AG04450 (cell line): ENCODE measurements at regions not wholly inside any gene's neighbourhood (a gene's known extent, or its start where the extent isn't known, plus 50 kb on each side); places are given as distances from the start of the nearest gene placed in this dataset.

ENCODE experiments used
- CTCF ChIA-PET: fragments of 300-600, 350-600 bp; formaldehyde crosslinking; extraction: SDS; loops from one replicate; lab custom pipeline; 2022; ENCODE audit warnings: antibody characterized with exemption, inconsistent platforms; lab: Charles Lee
- POLR2A ChIA-PET: fragments of 350-600 bp; formaldehyde crosslinking; extraction: SDS; loops from one replicate; lab custom pipeline; 2021; ENCODE audit warnings: antibody characterized with exemption, inconsistent platforms; lab: Yijun Ruan, JAX
- DNase-seq: peaks from one replicate; pipeline ENCODE4 v3.0.0-alpha.2; 2011; ENCODE audit warnings: low read depth, low spot score
- H3K27ac ChIP-seq: one replicate; pipeline ENCODE4 v1.5.1; 2012; ENCODE audit warnings: low read depth, low read length, control low read depth
- H3K27me3 ChIP-seq: one replicate; pipeline ENCODE4 v1.6.0; 2012; ENCODE audit warnings: low read length; ENCODE audit not compliant: control insufficient read depth, insufficient read depth
- H3K4me3 ChIP-seq: 2 replicates; pipeline ENCODE4 v1.5.1; 2011; ENCODE audit warnings: mild to moderate bottlenecking, low read depth, low read length, control low read depth
- H3K9me3 ChIP-seq: 2 replicates; pipeline ENCODE4 v1.5.1; 2012; ENCODE audit warnings: low read length; ENCODE audit not compliant: control insufficient read depth, insufficient read depth
- TF ChIP-seq, protein P1 (sequence below): IDR thresholded peaks from 2 replicates; pipeline ENCODE4 v1.5.1; 2011; ENCODE audit warnings: low read depth, low read length, control low read depth, inconsistent platforms

DNA sequence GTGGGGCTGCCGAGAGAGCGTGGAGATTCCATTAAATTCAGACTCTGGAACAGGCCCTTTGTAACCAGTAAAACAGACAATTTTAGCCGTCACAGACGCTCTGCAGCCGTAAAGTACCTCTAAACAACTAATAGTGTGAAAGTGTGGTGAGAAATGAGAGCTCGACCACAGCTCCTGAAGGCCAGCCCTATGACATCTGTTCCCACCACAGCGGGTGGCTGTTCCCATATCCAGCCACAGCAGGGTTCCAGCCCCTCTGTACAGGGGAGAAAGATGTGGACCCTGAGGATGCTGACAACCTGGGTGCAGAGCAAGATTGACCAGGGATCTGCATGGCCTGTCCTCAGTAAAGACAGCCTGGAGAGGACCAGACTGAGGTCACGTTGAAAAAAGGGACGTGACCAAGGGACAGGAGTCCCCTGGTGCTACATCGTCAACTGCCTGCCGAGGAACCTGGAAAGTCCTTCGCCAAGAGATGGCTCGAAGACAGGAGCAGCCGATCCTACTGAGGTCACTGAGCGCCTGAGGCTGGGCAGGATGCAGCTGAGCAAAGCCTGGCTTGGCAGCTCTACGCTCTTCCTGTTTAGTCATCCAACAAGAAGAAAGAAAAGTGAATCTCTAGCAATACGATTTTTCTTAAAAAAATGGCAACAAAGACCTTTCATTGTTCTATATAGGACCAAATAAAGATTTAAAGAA is 831.7 kb downstream of the RNF144A start:
- CTCF ChIA-PET = no interaction called here

DNA sequence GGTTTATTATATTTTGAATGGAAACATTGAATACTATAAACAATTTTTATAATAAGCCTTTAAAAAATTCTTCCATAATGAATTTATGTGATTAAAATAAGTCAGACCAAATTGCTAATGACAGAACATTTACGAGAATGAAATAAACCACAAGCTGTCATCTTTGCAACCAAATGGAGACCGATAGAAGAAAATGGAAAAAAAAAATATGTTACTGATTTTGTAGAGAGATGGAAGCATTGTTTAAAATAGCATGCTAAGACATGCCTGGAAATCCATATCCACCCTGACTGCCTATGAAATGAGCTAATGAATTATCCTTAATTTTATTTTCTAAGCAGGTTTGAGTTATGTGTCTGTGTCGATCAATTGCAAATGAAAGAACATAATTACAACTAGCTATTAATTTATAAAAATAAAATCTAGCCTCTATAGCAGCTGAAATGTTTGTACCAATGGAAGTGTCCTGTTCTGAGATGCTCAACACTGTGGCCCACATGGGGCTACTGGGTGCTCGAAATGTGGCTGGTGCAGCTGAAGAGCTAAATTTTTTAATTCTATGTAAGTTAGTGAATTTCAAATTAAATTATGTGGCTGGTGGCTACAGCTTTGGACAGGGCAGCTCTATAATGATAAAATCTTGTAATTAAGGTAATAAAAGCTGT is 832.8 kb downstream of the RNF144A start:
- Histone ChIP-seq H3K9me3 (no peaks in the 10 kb centered on the region), H3K4me3 (no peak overlapping the region), H3K27me3 (no peaks in the 10 kb centered on the region), H3K27ac (no peak overlapping the region)
- TF ChIP-seq, protein P1, sequence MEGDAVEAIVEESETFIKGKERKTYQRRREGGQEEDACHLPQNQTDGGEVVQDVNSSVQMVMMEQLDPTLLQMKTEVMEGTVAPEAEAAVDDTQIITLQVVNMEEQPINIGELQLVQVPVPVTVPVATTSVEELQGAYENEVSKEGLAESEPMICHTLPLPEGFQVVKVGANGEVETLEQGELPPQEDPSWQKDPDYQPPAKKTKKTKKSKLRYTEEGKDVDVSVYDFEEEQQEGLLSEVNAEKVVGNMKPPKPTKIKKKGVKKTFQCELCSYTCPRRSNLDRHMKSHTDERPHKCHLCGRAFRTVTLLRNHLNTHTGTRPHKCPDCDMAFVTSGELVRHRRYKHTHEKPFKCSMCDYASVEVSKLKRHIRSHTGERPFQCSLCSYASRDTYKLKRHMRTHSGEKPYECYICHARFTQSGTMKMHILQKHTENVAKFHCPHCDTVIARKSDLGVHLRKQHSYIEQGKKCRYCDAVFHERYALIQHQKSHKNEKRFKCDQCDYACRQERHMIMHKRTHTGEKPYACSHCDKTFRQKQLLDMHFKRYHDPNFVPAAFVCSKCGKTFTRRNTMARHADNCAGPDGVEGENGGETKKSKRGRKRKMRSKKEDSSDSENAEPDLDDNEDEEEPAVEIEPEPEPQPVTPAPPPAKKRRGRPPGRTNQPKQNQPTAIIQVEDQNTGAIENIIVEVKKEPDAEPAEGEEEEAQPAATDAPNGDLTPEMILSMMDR = no peak
- ChIA-PET POLR2A (no interaction called here), CTCF (no interaction called here)
- no peak for DNase-seq

More for the DNA sequence above, 831.7 kb downstream of the RNF144A start:
- TF ChIP-seq, protein P1 = no peak
- POLR2A ChIA-PET = no interaction called here
- Histone ChIP-seq H3K4me3 (no peak overlapping the region), H3K9me3 (no peaks in the 10 kb centered on the region), H3K27me3 (no peaks in the 10 kb centered on the region), H3K27ac (no peak overlapping the region)
- no peak for DNase-seq

DNA sequence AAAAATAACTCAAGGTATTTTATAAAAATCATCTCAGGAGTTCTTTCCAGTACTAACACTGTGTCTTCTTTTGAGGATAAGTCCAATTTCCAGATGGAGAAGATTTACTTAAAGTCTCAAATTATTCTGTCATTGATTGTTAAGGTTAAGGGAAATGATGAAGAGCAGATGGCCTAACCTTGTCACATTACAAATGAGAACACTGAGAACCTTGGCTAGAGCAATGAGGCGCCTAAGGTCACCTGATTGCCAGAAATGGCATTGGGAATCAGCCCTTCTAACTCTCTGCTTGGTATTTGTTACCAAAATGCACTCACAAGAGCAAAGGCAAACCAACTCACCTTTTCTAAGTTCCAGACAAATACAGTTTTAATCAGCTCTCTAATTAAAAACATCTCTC is 835.1 kb downstream of the RNF144A start:
- ChIA-PET POLR2A (no interaction called here), CTCF (no interaction called here)
- DNase-seq = no peak
- H3K9me3 ChIP-seq = no peaks in the 10 kb centered on the region
- H3K27ac ChIP-seq = no peak overlapping the region
- no peak overlapping the region for H3K4me3 ChIP-seq
- H3K27me3 ChIP-seq = no peaks in the 10 kb centered on the region
- TF ChIP-seq, protein P1 = no peak

DNA sequence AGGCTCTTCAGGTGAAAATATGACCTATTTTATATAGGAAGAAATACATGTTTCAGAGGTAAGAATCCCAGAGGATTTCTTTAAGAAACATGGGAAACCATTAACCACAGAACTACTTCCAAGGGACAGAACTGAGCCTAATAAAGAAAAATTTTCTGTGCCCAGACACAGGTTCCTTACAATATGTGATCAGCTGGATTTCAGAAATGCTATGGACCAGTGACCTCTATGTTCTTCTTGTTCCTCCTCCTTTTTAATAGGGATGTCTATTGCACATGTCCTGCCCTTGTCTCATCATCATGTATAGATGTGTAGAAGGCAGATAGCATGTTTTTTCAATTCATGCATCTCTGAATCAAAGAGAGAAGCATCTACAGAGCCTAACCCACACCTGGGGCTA is 836.6 kb downstream of the RNF144A start:
- H3K4me3 ChIP-seq = no peak overlapping the region
- ChIA-PET CTCF (no interaction called here), POLR2A (no interaction called here)
- DNase-seq = no peak
- no peak overlapping the region for H3K27ac ChIP-seq
- no peaks in the 10 kb centered on the region for H3K9me3 ChIP-seq
- no peaks in the 10 kb centered on the region for H3K27me3 ChIP-seq
- TF ChIP-seq, protein P1 = no peak

DNA sequence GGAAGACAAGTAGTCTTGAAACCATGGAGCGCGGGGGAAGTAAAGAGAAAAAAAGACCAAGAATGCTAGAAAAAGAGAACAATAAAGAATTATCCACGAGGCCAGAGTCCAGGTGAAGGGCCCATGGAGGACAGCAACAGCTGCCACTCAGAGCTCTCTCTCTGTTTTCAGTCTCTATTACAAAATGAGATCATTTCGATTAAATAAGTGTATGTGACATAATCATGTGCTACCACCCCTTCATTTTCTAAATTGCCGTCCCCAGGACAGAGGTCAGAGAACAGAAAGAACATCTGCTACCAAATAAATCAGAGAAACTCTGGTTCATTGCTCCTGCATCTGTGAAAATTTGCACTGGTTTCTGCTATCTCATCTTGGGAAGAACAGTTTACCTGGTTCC is 838.7 kb downstream of the RNF144A start:
- no peak overlapping the region for H3K4me3 ChIP-seq
- no peak for DNase-seq
- CTCF ChIA-PET = no interaction called here
- H3K9me3 ChIP-seq = no peaks in the 10 kb centered on the region
- TF ChIP-seq, protein P1 = no peak
- POLR2A ChIA-PET = no interaction called here
- no peaks in the 10 kb centered on the region for H3K27me3 ChIP-seq
- H3K27ac ChIP-seq = no peak overlapping the region
